ENCODE measurements at regions not wholly inside any gene's neighbourhood (a gene's known extent, or its start where the extent isn't known, plus 50 kb on each side); places are given as distances from the start of the nearest gene placed in this dataset.

- H3K27me3 Mint-ChIP-seq, result no peaks in the 10 kb centered on the region
- H3K4me3 Mint-ChIP-seq (ENCODE audit: low read depth), result no peak overlapping the region
- H3K36me3 Mint-ChIP-seq (ENCODE audit: insufficient read depth), result no peaks in the 10 kb centered on the region
- peaks cover 7% of the 10 kb centered on the region for H3K9me3 Mint-ChIP-seq (ENCODE audit: low read depth)
- DNase-seq (ENCODE audit: low spot score, unreplicated experiment), result no peak
- H3K27ac Mint-ChIP-seq, result no peak overlapping the region
- peaks cover 5% of the 10 kb centered on the region for H3K4me1 Mint-ChIP-seq (ENCODE audit: low read depth)
- TF ChIP-seq CTCF (IDR thresholded peaks at IDR 0.05; ENCODE audit: unreplicated experiment), result no peak
These were observed 226.4 kb upstream of the AMIGO2 start for GRCh38 chr12:47306130-47306529.

- no peak overlapping the region for H3K27ac Mint-ChIP-seq
- no peaks in the 10 kb centered on the region for H3K27me3 Mint-ChIP-seq
- H3K9me3 Mint-ChIP-seq (ENCODE audit: low read depth), result peaks cover 7% of the 10 kb centered on the region
- no peak overlapping the region for H3K4me3 Mint-ChIP-seq (ENCODE audit: low read depth)
- H3K36me3 Mint-ChIP-seq (ENCODE audit: insufficient read depth), result no peaks in the 10 kb centered on the region
- TF ChIP-seq CTCF (IDR thresholded peaks at IDR 0.05; ENCODE audit: unreplicated experiment), result no peak
- no peak for DNase-seq (ENCODE audit: low spot score, unreplicated experiment)
- peaks cover 5% of the 10 kb centered on the region for H3K4me1 Mint-ChIP-seq (ENCODE audit: low read depth)
These were observed 225.7 kb upstream of the AMIGO2 start for GRCh38 chr12:47305464-47305863.

- H3K9me3 Mint-ChIP-seq (ENCODE audit: low read depth), result peaks cover 2% of the 10 kb centered on the region
- no peaks in the 10 kb centered on the region for H3K27me3 Mint-ChIP-seq
- no peak for DNase-seq (ENCODE audit: low spot score, unreplicated experiment)
- H3K36me3 Mint-ChIP-seq (ENCODE audit: insufficient read depth), result no peaks in the 10 kb centered on the region
- H3K4me3 Mint-ChIP-seq (ENCODE audit: low read depth), result no peak overlapping the region
- TF ChIP-seq CTCF (IDR thresholded peaks at IDR 0.05; ENCODE audit: unreplicated experiment), result no peak
- peaks cover 5% of the 10 kb centered on the region for H3K4me1 Mint-ChIP-seq (ENCODE audit: low read depth)
- no peak overlapping the region for H3K27ac Mint-ChIP-seq
These were observed 224.3 kb upstream of the AMIGO2 start for GRCh38 chr12:47303995-47304560.

- Mint-ChIP-seq H3K27ac (no peak overlapping the region), H3K36me3 (ENCODE audit: insufficient read depth) (no peaks in the 10 kb centered on the region), H3K4me3 (ENCODE audit: low read depth) (no peak overlapping the region), H3K27me3 (no peaks in the 10 kb centered on the region), H3K4me1 (ENCODE audit: low read depth) (peaks cover 5% of the 10 kb centered on the region), H3K9me3 (ENCODE audit: low read depth) (peaks cover 2% of the 10 kb centered on the region)
- DNase-seq (ENCODE audit: low spot score, unreplicated experiment), result no peak
- TF ChIP-seq CTCF (IDR thresholded peaks at IDR 0.05; ENCODE audit: unreplicated experiment), result no peak
These were observed 223.4 kb upstream of the AMIGO2 start for GRCh38 chr12:47303207-47303606.

GRCh38 chr12:47302111-47302671 is 222.4 kb upstream of the AMIGO2 start:
- Mint-ChIP-seq H3K27ac (no peak overlapping the region), H3K27me3 (no peaks in the 10 kb centered on the region), H3K4me3 (ENCODE audit: low read depth) (no peak overlapping the region), H3K4me1 (ENCODE audit: low read depth) (peaks cover 3% of the 10 kb centered on the region), H3K9me3 (ENCODE audit: low read depth) (peaks cover 2% of the 10 kb centered on the region), H3K36me3 (ENCODE audit: insufficient read depth) (no peaks in the 10 kb centered on the region)
- DNase-seq (ENCODE audit: low spot score, unreplicated experiment), result no peak
- TF ChIP-seq CTCF (IDR thresholded peaks at IDR 0.05; ENCODE audit: unreplicated experiment), result no peak
